ENCODE measurements at regions not wholly inside any gene's neighbourhood (a gene's known extent, or its start where the extent isn't known, plus 50 kb on each side); places are given as distances from the start of the nearest gene placed in this dataset.

GRCh38 chr11:105507496-105508254 lies 102.2 kb upstream of the GRIA4 start:
- TF ChIP-seq EZH2 (IDR thresholded peaks at IDR 0.05; ENCODE audit: insufficient read depth, poor library complexity, severe bottlenecking): no peak
- no peak for TF ChIP-seq EZH2phosphoT487 (IDR thresholded peaks at IDR 0.05; ENCODE audit: insufficient read depth, low read depth)
